GM18502 (cell line): ENCODE measurements at regions not wholly inside any gene's neighbourhood (a gene's known extent, or its start where the extent isn't known, plus 50 kb on each side); places are given as distances from the start of the nearest gene placed in this dataset.
"Not testable (repeated sequence)": the region's sequence is repeated elsewhere in the genome, so short reads cannot be mapped to it uniquely, and the experiment has no call there.

Source experiments
- ATAC-seq: cut with Tn5 transposase; IDR thresholded peaks from one replicate; pipeline ENCODE4 v1.9.1; 2021; ENCODE audit warnings: mild to moderate bottlenecking; ENCODE audit not compliant: unreplicated experiment, poor library complexity

DNA sequence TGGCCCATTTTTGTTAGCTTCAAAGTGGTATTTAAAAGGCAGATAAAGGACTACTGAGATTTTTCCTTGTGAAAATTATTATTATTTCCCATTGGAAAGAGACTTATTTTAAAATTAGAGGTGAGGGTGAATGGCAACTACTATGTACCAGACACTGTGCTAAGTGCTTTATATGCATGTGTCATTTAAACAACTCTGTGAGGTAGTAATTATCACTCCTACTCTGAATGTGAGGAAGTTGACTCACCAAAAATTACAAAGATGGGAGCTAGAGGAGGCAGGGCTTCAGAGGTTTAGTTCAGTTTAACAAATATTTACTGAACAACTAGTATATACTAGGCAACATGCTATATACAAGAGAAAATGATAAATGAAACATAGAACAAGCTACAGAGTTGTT is 78.2 kb downstream of the MSL3 start:
- no peak for ATAC-seq

- ATAC-seq, result no peak
These were observed 79.4 kb downstream of the MSL3 start for GRCh38 chrX:11837437-11837836.

GRCh38 chrX:11864171-11864570 is 106.1 kb downstream of the MSL3 start:
- no peak for ATAC-seq

- ATAC-seq, result peak; percentile 86
These were observed 109.7 kb downstream of the MSL3 start for GRCh38 chrX:11867610-11868345.

GRCh38 chrX:11870789-11871188 is 112.8 kb downstream of the MSL3 start:
- ATAC-seq, result no peak

DNA sequence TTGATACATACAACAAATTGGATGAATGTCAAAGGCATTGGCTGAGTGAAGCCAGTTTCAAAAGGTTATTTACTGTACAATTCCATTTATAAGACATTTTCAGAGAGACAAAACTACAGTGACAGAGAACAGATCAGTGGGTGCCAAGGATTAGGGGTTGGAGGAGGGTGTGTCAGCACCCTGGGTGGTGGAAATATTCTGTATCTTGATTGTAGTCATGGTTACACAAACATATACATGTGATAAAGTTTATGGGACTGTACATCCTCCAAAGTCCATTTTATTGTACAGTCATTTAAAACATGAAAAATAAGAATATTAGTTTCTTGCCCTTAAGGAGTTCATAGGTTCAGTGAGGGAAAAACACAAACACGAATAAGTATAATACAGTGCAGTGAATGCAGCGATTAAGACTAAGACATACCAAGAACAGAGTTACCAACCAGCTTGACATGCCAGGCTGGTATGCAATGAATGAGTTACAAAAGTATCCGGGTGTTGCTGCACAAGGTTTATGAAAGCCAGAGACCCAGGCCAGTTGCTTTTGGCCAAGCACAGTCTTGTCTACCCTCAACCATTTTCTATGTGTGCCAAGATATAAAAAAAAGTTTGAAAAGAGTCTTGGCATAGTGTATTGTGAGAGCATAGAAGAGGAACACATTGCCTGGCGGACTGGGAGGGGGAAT is 123.6 kb downstream of the MSL3 start:
- no peak for ATAC-seq

DNA sequence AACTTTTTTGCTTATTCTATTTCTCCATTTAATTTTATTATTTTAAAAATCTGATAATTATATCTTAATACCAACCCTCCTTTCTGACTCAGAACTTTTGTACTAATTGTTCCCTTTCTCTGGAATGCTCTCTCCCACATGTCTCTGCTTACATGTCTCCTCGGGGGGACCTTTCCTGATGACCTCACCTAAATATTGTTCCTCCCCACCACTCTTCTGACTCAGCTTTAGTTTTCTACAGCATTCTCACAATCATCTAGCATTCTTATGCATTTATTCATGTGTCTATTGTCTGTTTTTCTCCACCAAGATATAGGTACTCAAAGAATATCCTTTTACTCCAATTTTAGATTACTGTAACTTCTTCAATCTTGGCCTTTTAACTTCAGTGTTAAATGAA is 128.7 kb downstream of the MSL3 start:
- no peak for ATAC-seq

GRCh38 chrX:11887175-11887574 is 129.1 kb downstream of the MSL3 start:
- no peak for ATAC-seq

- no peak for ATAC-seq
These were observed 130.4 kb downstream of the MSL3 start for GRCh38 chrX:11888421-11888820.

DNA sequence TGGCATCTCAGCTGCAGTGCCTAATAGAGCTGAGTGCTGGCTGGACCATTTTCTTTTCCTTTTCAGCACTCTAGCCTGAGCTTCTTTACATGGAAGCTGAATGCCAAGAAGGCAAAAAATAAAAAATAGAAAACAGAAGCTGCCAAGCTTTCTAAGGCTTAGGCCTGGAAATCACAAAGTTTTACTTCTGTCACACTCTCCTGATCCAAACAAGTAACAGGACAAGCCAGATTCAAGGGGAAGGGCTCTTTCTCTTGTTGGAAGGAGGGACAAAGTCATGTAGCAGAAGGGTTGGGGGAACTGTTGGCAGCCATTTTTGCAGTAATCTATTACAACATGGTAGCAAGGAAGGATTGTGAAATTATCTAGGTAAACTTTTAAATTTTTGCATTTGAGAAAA is 131.8 kb downstream of the MSL3 start:
- no peak for ATAC-seq

DNA sequence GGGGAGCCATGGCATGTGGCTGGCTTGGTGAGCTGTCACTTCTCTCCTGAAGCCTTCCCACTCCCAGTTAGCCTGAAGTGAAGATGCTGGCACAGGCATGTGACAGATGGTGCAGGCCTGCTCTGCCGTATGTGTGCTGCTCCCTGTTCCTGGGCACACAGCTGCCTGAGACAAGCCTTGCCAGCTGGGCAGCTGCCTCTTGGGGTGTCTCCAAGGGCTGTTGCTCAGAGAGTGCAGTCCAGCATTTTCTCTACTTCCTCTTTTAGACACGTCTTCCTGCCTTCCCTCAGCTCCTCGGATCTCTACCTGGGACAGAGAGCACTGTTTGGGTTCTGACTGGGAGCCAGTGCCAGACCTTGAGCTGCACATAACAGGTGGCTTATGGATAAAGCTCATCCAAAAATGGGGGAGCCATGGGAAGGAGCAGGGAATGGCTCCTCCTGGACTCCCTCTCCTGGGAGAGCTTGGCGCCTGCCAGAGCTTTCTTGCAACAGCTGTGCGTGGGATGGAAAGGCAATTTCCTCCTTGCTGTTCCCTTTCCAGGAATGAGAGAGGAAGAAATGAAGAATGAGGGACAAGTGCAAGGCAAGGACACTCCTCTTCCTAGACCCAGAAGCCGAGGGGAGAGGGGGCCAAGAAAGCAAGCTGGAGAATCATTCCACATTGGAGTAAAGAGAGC is 132.9 kb downstream of the MSL3 start:
- no peak for ATAC-seq

DNA sequence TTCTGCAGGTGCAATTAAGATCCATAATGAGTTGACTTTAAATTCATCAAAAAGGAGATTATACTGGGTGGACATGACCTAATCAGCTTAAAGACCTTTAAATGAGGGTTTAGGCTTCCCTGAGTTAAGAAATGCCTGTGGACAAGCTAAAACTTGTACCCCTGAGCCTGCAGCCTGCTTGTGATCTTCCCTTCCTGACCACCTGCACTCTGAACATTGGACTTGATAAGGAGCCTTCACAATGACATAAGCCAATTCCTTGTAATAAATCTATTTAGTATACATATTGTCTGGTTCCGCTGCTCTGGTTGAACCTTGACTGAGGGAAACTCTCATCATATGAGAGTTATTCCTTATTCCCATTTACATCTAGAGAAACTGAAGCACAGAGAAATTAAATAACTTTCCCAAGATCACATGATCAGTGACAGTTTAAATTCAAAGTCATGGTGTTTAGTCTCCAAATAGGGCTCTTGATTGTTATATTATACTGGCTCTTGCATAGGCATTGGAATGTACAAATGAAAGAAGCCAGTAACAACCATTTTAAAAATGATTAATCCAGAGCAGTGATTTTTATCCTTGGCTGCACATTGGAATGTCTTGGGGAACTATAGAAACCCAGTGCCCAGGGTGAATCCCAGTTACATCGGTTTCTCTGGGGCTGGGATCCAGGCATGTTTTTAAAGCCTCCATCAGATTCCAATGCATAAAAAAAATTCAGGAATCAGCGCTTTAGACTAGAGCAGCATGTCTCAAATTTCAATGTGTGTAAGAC is 136.1 kb downstream of the MSL3 start:
- ATAC-seq, result no peak

GRCh38 chrX:11899091-11899490 is 141.1 kb downstream of the MSL3 start:
- ATAC-seq, result no peak

DNA sequence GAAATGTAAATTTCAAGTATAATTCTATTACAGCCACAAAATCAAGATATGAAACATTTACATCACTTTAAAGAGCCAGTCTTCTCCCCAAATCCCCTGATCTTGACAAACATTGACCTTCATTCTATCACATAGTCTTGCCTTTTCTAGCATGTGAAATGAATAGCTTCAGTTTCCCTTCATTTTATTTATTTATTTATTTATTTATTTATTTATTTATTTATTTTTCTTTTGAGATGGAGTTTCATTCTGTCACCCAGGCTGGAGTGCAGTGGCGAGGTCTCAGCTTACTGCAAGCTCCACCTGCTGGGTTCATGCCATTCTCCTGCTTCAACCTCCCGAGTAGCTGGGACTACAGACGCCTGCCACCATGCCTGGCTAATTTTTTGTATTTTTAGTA is 147.9 kb downstream of the MSL3 start:
- ATAC-seq, result not testable (repeated sequence)

DNA sequence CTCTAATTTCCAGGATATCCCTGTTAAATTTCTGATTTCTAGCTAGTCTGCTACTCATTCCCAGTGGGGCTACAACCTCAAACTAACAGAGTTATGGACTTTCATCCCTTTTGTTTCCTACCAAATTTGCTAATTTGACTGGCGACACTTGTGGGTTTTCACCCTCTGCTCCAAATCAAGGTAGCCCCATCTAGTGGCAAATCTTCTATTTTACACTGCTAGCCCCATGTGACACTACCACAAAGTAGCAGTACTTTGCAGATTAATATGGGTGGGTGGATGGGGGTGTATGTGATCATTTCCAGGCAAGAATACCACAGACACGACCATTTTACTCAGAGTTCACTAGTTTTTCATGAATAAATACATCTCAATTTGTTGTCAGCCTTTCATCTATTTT is 150.3 kb downstream of the MSL3 start:
- ATAC-seq, result peak; percentile 83

GRCh38 chrX:11913001-11913400 is 155.0 kb downstream of the MSL3 start:
- ATAC-seq, result no peak

DNA sequence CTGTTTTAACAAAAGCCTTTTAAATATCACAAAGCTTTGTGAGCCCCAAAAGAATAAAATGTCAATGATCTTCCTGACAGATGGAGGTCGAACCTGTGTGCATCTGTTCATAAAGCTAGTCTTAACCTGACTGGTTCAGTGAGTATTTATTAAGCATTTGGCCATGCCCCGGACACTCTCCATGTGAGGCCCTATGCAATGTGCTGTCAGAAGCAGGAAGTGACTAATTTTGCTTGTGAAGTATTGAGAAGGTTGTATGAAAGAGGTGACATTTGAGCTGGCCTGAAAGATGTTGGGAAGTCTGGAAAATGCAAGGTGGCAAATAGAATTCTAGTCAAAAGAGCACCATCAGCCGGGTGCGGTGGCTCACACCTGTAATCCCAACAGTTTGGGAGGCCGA is 171.4 kb downstream of the MSL3 start:
- ATAC-seq, result no peak

GRCh38 chrX:11932423-11932822 is 174.4 kb downstream of the MSL3 start:
- ATAC-seq, result no peak

- no peak for ATAC-seq
These were observed 176.1 kb downstream of the MSL3 start for GRCh38 chrX:11934089-11934488.

DNA sequence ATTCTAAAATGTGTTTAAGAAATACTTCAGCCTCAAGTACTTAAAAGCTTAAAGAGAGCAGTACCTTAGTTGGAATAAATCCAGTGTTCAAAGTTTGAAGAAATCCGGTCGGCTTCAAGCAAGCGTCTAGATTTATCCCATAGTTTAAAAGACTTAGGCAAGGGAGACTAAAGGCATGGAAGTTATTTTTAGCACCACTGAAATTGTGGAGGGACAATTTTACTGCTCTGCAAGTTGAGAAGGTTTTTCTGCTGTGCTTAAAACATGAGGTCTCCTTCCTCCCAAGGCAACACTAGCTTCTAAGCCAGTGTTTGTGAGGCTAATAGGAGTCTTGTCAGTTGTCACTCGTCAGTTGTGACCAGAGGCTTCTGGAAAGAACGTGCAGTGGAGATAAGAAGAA is 183.5 kb downstream of the MSL3 start:
- ATAC-seq, result no peak

DNA sequence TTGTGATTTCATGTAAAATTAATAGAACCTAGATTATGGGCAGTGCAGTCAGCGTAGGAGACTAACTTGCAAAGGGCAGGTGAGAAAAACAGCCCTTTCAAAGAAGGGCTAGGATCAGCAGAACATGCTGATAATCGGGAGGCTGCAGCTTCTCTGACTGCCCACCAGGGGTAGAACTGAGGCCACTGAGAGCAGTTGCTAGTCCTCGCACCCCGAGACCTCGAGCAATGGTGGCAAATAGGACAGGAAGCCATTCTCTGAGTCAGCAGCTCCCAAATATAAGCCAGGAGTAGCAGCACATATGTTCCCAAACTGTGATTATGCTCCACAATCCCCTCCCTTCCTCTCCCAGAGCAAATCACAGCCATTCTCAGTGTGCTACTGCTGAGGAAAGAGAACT is 186.5 kb downstream of the MSL3 start:
- peak; percentile 56 for ATAC-seq
